ENCODE measurements at regions not wholly inside any gene's neighbourhood (a gene's known extent, or its start where the extent isn't known, plus 50 kb on each side); places are given as distances from the start of the nearest gene placed in this dataset.

GRCh38 chr22:49255154-49255553 is 572.5 kb downstream of the BRD1 start:
- DNase-seq (ENCODE audit: extremely low read depth, low read depth): no peak
- TF ChIP-seq, protein P1, sequence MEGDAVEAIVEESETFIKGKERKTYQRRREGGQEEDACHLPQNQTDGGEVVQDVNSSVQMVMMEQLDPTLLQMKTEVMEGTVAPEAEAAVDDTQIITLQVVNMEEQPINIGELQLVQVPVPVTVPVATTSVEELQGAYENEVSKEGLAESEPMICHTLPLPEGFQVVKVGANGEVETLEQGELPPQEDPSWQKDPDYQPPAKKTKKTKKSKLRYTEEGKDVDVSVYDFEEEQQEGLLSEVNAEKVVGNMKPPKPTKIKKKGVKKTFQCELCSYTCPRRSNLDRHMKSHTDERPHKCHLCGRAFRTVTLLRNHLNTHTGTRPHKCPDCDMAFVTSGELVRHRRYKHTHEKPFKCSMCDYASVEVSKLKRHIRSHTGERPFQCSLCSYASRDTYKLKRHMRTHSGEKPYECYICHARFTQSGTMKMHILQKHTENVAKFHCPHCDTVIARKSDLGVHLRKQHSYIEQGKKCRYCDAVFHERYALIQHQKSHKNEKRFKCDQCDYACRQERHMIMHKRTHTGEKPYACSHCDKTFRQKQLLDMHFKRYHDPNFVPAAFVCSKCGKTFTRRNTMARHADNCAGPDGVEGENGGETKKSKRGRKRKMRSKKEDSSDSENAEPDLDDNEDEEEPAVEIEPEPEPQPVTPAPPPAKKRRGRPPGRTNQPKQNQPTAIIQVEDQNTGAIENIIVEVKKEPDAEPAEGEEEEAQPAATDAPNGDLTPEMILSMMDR (IDR thresholded peaks at IDR 0.05; ENCODE audit: low read depth, low read length, missing control alignments): no peak
- no peak overlapping the region for H3K4me3 ChIP-seq (replicated peaks; ENCODE audit: low read depth, low read length)

GRCh38 chr22:49253656-49254055 is 574.0 kb downstream of the BRD1 start:
- no peak overlapping the region for H3K4me3 ChIP-seq (replicated peaks; ENCODE audit: low read depth, low read length)
- DNase-seq (ENCODE audit: extremely low read depth, low read depth): no peak
- TF ChIP-seq, protein P1 (IDR thresholded peaks at IDR 0.05; ENCODE audit: low read depth, low read length, missing control alignments): no peak

GRCh38 chr22:49251371-49251770 is 576.3 kb downstream of the BRD1 start:
- no peak overlapping the region for H3K4me3 ChIP-seq (replicated peaks; ENCODE audit: low read depth, low read length)
- no peak for DNase-seq (ENCODE audit: extremely low read depth, low read depth)
- TF ChIP-seq, protein P1 (IDR thresholded peaks at IDR 0.05; ENCODE audit: low read depth, low read length, missing control alignments): no peak

- H3K4me3 ChIP-seq (replicated peaks; ENCODE audit: low read depth, low read length): no peak overlapping the region
- TF ChIP-seq, protein P1 (IDR thresholded peaks at IDR 0.05; ENCODE audit: low read depth, low read length, missing control alignments): no peak
- no peak for DNase-seq (ENCODE audit: extremely low read depth, low read depth)
Observed at GRCh38 chr22:49247194-49247924, 580.3 kb downstream of the BRD1 start.

GRCh38 chr22:49244466-49245420 is 582.9 kb downstream of the BRD1 start:
- no peak overlapping the region for H3K4me3 ChIP-seq (replicated peaks; ENCODE audit: low read depth, low read length)
- DNase-seq (ENCODE audit: extremely low read depth, low read depth): no peak
- TF ChIP-seq, protein P1 (IDR thresholded peaks at IDR 0.05; ENCODE audit: low read depth, low read length, missing control alignments): no peak

DNA sequence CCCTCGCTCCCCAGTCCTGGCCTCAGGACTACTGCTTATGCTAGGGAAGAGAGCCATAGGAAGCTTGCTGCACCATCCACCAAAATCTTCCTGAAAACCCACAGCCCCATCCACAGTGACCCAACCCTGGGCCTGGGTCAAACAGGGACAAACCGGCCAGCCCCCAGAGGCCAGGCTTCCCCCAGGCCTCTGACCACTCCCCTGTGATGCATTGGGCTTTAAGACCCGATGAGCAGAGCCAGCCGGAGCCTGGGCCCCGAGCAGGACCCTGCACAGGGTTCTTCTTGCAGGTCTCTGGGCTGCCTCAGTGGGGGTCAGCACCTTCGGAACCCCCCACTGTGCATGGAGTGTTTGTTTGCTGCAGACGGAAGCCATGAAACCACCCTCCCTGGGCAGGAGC is 583.7 kb downstream of the BRD1 start:
- TF ChIP-seq, protein P1 (IDR thresholded peaks at IDR 0.05; ENCODE audit: low read depth, low read length, missing control alignments): no peak
- no peak for DNase-seq (ENCODE audit: extremely low read depth, low read depth)
- no peak overlapping the region for H3K4me3 ChIP-seq (replicated peaks; ENCODE audit: low read depth, low read length)
